ENCODE measurements at regions not wholly inside any gene's neighbourhood (a gene's known extent, or its start where the extent isn't known, plus 50 kb on each side); places are given as distances from the start of the nearest gene placed in this dataset.

GRCh38 chr4:186952709-186953108 lies 229.1 kb upstream of the FAT1 start:
- Histone ChIP-seq H3K27ac (ENCODE audit: control insufficient read depth, insufficient read depth, low read length) (no peak overlapping the region), H3K9me3 (ENCODE audit: control insufficient read depth, low read depth, low read length) (no peaks in the 10 kb centered on the region), H4K20me1 (ENCODE audit: control insufficient read depth, extremely low read depth, insufficient read depth, low read length) (no peaks in the 10 kb centered on the region), H3K9me1 (ENCODE audit: control insufficient read depth, extremely low read depth, insufficient read depth, low read length) (no peaks in the 10 kb centered on the region), H3K27me3 (ENCODE audit: control insufficient read depth, extremely low read depth, insufficient read depth, low read length) (peaks cover 12% of the 10 kb centered on the region), H3K4me3 (ENCODE audit: control insufficient read depth in 2 of 3, extremely low read depth in 1 of 3, insufficient read depth in 2 of 3, low read depth in 1 of 3, low read length in 3 of 3) (no peak overlapping the region), H3K9ac (ENCODE audit: control insufficient read depth, extremely low read depth, insufficient read depth, low read length) (no peak overlapping the region), H3K79me2 (ENCODE audit: control insufficient read depth, insufficient read depth, low read length) (no peaks in the 10 kb centered on the region), H2AFZ (ENCODE audit: control insufficient read depth, low read length) (no peak overlapping the region), H3K36me3 (ENCODE audit: control insufficient read depth in 2 of 2, extremely low read depth in 1 of 2, insufficient read depth in 2 of 2, low read length in 2 of 2) (no peaks in the 10 kb centered on the region), H3K4me2 (ENCODE audit: control insufficient read depth, extremely low read depth, insufficient read depth, low read depth, low read length) (no peak overlapping the region), H3K4me1 (ENCODE audit: control insufficient read depth, extremely low read depth, insufficient read depth, low read length) (no peaks in the 10 kb centered on the region)
- TF ChIP-seq, protein P1, sequence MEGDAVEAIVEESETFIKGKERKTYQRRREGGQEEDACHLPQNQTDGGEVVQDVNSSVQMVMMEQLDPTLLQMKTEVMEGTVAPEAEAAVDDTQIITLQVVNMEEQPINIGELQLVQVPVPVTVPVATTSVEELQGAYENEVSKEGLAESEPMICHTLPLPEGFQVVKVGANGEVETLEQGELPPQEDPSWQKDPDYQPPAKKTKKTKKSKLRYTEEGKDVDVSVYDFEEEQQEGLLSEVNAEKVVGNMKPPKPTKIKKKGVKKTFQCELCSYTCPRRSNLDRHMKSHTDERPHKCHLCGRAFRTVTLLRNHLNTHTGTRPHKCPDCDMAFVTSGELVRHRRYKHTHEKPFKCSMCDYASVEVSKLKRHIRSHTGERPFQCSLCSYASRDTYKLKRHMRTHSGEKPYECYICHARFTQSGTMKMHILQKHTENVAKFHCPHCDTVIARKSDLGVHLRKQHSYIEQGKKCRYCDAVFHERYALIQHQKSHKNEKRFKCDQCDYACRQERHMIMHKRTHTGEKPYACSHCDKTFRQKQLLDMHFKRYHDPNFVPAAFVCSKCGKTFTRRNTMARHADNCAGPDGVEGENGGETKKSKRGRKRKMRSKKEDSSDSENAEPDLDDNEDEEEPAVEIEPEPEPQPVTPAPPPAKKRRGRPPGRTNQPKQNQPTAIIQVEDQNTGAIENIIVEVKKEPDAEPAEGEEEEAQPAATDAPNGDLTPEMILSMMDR (optimal IDR thresholded peaks at IDR 0.05 in 1 of 3, IDR thresholded peaks at IDR 0.05 in 1 of 3, conservative IDR thresholded peaks at IDR 0.05 in 1 of 3; ENCODE audit: extremely low read depth in 1 of 3, insufficient read depth in 2 of 3, low read length in 3 of 3), result no peak
- FAIRE-seq (no peak), DNase-seq (ENCODE audit: low read depth, low spot score) (no peak)
- dilution Hi-C loops (cut with MboI; ENCODE audit: extremely low pct_ligation_motif_present, low sequenced_read_pairs), result no loop called here

DNA sequence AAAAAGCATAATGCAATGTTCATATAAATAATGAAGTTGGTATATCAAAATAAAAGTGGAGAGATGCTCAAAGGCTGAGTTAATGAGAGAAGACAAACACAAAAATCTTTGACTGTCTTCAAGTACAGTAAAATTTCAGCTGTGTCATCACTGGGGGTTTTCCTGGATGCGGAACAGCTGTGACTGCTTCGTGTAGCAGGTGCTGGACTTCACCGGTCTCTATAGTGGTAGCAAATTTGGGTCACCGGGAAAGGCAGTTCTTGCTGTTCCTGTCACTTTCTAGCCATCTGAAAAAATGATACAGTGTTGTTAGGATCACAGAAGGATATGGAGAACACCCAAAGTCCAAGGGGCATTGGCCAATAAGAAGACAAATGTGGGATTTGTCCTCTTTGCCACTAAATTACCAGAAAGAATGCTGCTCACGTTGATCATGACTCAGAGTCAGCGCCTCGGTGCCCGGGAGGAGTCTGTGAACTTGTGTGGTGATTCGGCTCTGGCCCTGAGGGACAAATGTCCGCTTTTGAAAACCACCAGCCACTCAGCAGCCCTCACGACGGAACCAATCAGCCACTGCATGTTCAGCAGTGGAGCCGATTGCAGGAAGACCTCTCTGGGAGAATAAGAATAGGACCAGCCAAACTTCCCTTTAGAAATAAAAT lies 230.1 kb upstream of the FAT1 start:
- Histone ChIP-seq H3K4me3 (ENCODE audit: control insufficient read depth in 2 of 3, extremely low read depth in 1 of 3, insufficient read depth in 2 of 3, low read depth in 1 of 3, low read length in 3 of 3) (no peak overlapping the region), H3K4me1 (ENCODE audit: control insufficient read depth, extremely low read depth, insufficient read depth, low read length) (peaks cover 6% of the 10 kb centered on the region), H3K36me3 (ENCODE audit: control insufficient read depth in 2 of 2, extremely low read depth in 1 of 2, insufficient read depth in 2 of 2, low read length in 2 of 2) (no peaks in the 10 kb centered on the region), H3K27ac (ENCODE audit: control insufficient read depth, insufficient read depth, low read length) (no peak overlapping the region), H3K9ac (ENCODE audit: control insufficient read depth, extremely low read depth, insufficient read depth, low read length) (no peak overlapping the region), H3K27me3 (ENCODE audit: control insufficient read depth, extremely low read depth, insufficient read depth, low read length) (peaks cover 12% of the 10 kb centered on the region), H3K9me1 (ENCODE audit: control insufficient read depth, extremely low read depth, insufficient read depth, low read length) (no peaks in the 10 kb centered on the region), H2AFZ (ENCODE audit: control insufficient read depth, low read length) (no peak overlapping the region), H4K20me1 (ENCODE audit: control insufficient read depth, extremely low read depth, insufficient read depth, low read length) (no peaks in the 10 kb centered on the region), H3K79me2 (ENCODE audit: control insufficient read depth, insufficient read depth, low read length) (no peaks in the 10 kb centered on the region), H3K4me2 (ENCODE audit: control insufficient read depth, extremely low read depth, insufficient read depth, low read depth, low read length) (no peak overlapping the region), H3K9me3 (ENCODE audit: control insufficient read depth, low read depth, low read length) (no peaks in the 10 kb centered on the region)
- TF ChIP-seq EZH2 (IDR thresholded peaks at IDR 0.05; ENCODE audit: low read length), result no peak
- TF ChIP-seq, protein P1 (optimal IDR thresholded peaks at IDR 0.05 in 1 of 3, IDR thresholded peaks at IDR 0.05 in 1 of 3, conservative IDR thresholded peaks at IDR 0.05 in 1 of 3; ENCODE audit: extremely low read depth in 1 of 3, insufficient read depth in 2 of 3, low read length in 3 of 3), result no peak
- dilution Hi-C loops (cut with MboI; ENCODE audit: extremely low pct_ligation_motif_present, low sequenced_read_pairs), result no loop called here
- FAIRE-seq (no peak), DNase-seq (ENCODE audit: low read depth, low spot score) (no peak)
